Lung (tissue), 11 donors: ENCODE measurements at regions not wholly inside any gene's neighbourhood (a gene's known extent, or its start where the extent isn't known, plus 50 kb on each side); places are given as distances from the start of the nearest gene placed in this dataset.

Experiments used
- ATAC-seq: fragments of 200-7000 bp; cut with Tn5 transposase; one replicate; pipeline ENCODE4 v1.9.1; 2020; ENCODE audit warnings: moderate number of reproducible peaks; ENCODE audit not compliant: insufficient read depth, low FRiP score
- DNase-seq, 3 donors: peaks; one replicate each; pipeline ENCODE4 v3.0.0-alpha.2; 2013 to 2017
- H3K27ac ChIP-seq, 2 donors: one replicate each; pipeline ENCODE4 v1.5.1; 2013; ENCODE audit warnings: mild to moderate bottlenecking in 2 of 2, moderate library complexity in 2 of 2, control low read depth in 1 of 2, inconsistent platforms in 1 of 2, low read depth in 1 of 2, low read length in 1 of 2
- H3K27me3 ChIP-seq, 3 donors: one replicate each; pipeline ENCODE4 v1.5.1; 2013; ENCODE audit warnings: low read length in 2 of 3; ENCODE audit not compliant: control insufficient read depth in 3 of 3, insufficient read depth in 3 of 3
- H3K36me3 ChIP-seq, 4 donors: one replicate each; pipeline ENCODE4 v1.5.1; 2013; ENCODE audit warnings: low read length in 4 of 4, mild to moderate bottlenecking in 1 of 4, moderate library complexity in 1 of 4; ENCODE audit not compliant: control insufficient read depth in 4 of 4, insufficient read depth in 4 of 4
- H3K4me1 ChIP-seq, 5 donors: one replicate each; pipeline ENCODE4 v1.5.1; 2013; ENCODE audit warnings: low read length in 5 of 5, mild to moderate bottlenecking in 2 of 5, moderate library complexity in 1 of 5; ENCODE audit not compliant: control insufficient read depth in 5 of 5, insufficient read depth in 5 of 5
- H3K4me3 ChIP-seq: one replicate; pipeline ENCODE4 v1.5.1; 2013; ENCODE audit warnings: mild to moderate bottlenecking, control low read depth, moderate library complexity
- H3K9ac ChIP-seq, 2 donors: one replicate each; pipeline ENCODE4 v1.5.1; 2013; ENCODE audit warnings: low read length in 2 of 2, control low read depth in 1 of 2; ENCODE audit not compliant: insufficient read depth in 1 of 2
- H3K9me3 ChIP-seq, 4 donors: one replicate each; pipeline ENCODE4 v1.5.1; 2013; ENCODE audit warnings: low read length in 3 of 4, mild to moderate bottlenecking in 1 of 4, moderate library complexity in 1 of 4; ENCODE audit not compliant: control insufficient read depth in 4 of 4, insufficient read depth in 3 of 4
- WGBS, 2 donors: extraction: QIAGEN DNeasy Blood & Tissue Kit; methylation state at CpG; one replicate each; pipeline ENCODE4 v1.1.7; 2013; 5-methylcytosine and 5-hydroxymethylcytosine counted together
- TF ChIP-seq, protein P1 (sequence below): IDR thresholded peaks from 2 replicates; pipeline ENCODE4 v1.5.1; 2012; ENCODE audit warnings: mild to moderate bottlenecking; ENCODE audit errors: control extremely low read depth, extremely low read depth
- donor health status: control.
- donor health status: control.
- donor health status: Bipolar disorder and iron deficiency.
- donor health status: healthy.
- donor health status: DM: yes; HTN: yes; CAD: no.

DNA sequence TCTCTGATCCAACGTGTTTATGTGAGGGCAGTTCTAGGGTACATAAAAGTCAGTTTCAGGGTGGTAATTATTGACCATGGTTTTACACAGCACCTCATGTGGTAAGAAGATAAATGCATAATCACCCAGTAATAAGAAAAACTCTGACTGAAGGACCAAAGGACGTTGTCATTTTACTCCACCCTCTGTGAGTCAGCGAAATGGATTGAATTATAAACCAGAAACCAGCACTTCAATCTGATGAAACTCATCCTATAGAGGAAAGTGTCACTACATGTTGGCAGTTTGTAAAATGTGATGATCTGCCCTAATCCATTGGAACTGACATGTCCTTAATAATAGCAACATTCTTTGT is 406.8 kb downstream of the KLF5 start:
- WGBS, 2 donors: 42 to 52% methylated on average over 3 of the region's 3 CpGs
- TF ChIP-seq, protein P1, sequence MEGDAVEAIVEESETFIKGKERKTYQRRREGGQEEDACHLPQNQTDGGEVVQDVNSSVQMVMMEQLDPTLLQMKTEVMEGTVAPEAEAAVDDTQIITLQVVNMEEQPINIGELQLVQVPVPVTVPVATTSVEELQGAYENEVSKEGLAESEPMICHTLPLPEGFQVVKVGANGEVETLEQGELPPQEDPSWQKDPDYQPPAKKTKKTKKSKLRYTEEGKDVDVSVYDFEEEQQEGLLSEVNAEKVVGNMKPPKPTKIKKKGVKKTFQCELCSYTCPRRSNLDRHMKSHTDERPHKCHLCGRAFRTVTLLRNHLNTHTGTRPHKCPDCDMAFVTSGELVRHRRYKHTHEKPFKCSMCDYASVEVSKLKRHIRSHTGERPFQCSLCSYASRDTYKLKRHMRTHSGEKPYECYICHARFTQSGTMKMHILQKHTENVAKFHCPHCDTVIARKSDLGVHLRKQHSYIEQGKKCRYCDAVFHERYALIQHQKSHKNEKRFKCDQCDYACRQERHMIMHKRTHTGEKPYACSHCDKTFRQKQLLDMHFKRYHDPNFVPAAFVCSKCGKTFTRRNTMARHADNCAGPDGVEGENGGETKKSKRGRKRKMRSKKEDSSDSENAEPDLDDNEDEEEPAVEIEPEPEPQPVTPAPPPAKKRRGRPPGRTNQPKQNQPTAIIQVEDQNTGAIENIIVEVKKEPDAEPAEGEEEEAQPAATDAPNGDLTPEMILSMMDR: no peak
- H3K36me3 ChIP-seq: no peaks in the 10 kb centered on the region
- H3K27ac ChIP-seq: no peak overlapping the region
- H3K4me1 ChIP-seq: peaks cover 0 to 8% (median 0%) of the 10 kb centered on the region in 5 donors
- DNase-seq (no peak), ATAC-seq (no peak)
- no peaks in the 10 kb centered on the region for H3K9me3 ChIP-seq
- H3K27me3 ChIP-seq: no peaks in the 10 kb centered on the region
- H3K9ac ChIP-seq: no peak overlapping the region
- no peak overlapping the region for H3K4me3 ChIP-seq

DNA sequence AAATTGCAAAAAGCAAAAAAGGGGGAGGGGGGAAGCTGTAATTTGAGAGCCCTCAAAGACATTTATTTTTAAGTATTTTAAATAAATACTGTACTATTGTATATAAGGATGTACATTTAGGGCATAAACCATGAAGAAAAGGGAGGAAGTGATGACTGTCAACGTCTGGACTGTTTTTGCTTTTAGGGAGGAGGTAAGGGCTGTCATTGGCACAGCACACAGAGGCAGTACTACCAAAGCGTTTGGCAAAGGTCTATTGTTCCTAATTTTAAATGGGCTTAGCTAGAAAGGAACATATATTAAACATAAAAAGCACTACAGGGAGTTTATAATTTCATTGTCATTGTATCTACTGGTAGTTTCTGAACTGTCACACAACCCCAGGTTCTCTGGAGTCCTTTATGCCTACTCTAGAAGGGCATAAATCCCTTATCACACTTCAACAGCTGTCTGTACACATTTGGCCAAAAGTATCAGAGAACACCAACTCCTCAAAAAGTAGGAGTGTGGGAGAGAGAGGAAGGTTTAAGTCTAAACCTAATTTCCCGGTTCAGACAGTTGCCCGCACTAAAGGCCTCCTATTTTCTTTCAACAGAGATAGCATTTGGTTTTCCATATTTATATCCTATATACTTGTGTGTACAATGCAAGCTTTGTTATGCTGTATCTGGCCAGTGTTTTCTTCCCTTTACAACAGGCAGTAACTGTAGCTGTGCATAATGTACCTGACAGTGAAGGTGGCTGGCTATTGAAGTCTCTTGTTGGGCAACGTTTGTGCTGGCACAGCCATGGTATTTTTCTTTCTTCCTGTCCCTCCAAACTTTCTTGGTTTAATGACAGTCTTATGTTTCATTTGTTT is 406.2 kb downstream of the KLF5 start:
- H3K4me3 ChIP-seq: no peak overlapping the region
- ATAC-seq (no peak), DNase-seq (no peak)
- no peak overlapping the region for H3K9ac ChIP-seq
- no peaks in the 10 kb centered on the region for H3K9me3 ChIP-seq
- peaks cover 0 to 8% (median 0%) of the 10 kb centered on the region in 5 donors for H3K4me1 ChIP-seq
- H3K27me3 ChIP-seq: no peaks in the 10 kb centered on the region
- no peaks in the 10 kb centered on the region for H3K36me3 ChIP-seq
- TF ChIP-seq, protein P1: no peak
- no peak overlapping the region for H3K27ac ChIP-seq
- 51% methylated on average over 5 of the region's 5 CpGs for WGBS, 2 donors

DNA sequence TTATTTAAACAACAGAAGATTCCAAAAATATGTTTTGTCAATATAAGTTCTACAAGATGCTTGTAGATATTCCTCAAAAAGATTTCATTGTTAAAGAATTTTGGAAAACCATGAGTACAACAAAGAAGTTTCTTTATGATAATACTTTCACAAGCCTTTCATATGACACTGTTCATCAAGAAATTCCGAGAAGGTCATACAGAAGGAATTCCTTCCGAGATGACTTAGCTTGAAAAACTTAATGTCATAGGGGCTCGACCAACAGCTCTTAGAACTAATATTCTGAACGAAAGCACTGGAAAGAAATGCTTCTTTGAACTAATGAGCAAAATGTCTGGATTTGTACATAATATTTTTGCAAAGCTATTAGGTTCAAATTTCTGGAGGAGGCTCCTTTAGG is 403.4 kb downstream of the KLF5 start:
- Histone ChIP-seq H3K36me3 (no peaks in the 10 kb centered on the region), H3K9me3 (no peaks in the 10 kb centered on the region), H3K4me1 (peaks cover 0 to 8% (median 0%) of the 10 kb centered on the region in 5 donors), H3K4me3 (no peak overlapping the region), H3K27ac (no peak overlapping the region), H3K27me3 (no peaks in the 10 kb centered on the region), H3K9ac (no peak overlapping the region)
- 82 to 89% methylated on average over 4 of the region's 4 CpGs for WGBS, 2 donors
- TF ChIP-seq, protein P1: no peak
- DNase-seq: no peak
- ATAC-seq: no peak
